ENCODE measurements at regions not wholly inside any gene's neighbourhood (a gene's known extent, or its start where the extent isn't known, plus 50 kb on each side); places are given as distances from the start of the nearest gene placed in this dataset.

DNA sequence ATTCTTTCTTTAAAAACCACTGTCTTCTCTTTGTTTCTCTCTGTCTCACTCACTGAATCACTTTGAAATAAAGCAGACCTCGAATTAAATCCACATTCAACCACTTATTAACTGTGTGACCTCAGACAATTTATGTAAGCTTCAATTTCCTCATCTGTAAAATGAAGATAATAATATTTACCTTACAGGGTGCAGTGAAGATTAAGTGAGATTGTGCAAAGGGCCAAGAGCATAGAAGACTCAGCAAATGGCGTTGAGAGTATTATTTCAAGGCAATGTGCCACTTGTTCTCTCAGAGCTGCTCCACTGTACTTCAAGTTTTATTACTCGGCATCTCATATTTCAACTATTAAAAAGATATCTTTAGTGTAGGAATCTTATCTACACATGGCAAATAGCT is 454.2 kb upstream of the HNRNPA3 start:
- no peak for ATAC-seq
- TF ChIP-seq, protein P1, sequence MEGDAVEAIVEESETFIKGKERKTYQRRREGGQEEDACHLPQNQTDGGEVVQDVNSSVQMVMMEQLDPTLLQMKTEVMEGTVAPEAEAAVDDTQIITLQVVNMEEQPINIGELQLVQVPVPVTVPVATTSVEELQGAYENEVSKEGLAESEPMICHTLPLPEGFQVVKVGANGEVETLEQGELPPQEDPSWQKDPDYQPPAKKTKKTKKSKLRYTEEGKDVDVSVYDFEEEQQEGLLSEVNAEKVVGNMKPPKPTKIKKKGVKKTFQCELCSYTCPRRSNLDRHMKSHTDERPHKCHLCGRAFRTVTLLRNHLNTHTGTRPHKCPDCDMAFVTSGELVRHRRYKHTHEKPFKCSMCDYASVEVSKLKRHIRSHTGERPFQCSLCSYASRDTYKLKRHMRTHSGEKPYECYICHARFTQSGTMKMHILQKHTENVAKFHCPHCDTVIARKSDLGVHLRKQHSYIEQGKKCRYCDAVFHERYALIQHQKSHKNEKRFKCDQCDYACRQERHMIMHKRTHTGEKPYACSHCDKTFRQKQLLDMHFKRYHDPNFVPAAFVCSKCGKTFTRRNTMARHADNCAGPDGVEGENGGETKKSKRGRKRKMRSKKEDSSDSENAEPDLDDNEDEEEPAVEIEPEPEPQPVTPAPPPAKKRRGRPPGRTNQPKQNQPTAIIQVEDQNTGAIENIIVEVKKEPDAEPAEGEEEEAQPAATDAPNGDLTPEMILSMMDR (IDR thresholded peaks at IDR 0.05), result no peak
- Histone ChIP-seq H3K27ac (no peak overlapping the region), H3K4me1 (no peaks in the 10 kb centered on the region), H3K4me3 (no peak overlapping the region), H3K27me3 (no peaks in the 10 kb centered on the region), H3K9me3 (no peaks in the 10 kb centered on the region), H3K36me3 (no peaks in the 10 kb centered on the region)
- intact Hi-C loops (cut with DNase I), result no loop called here
- DNase-seq, result no peak

DNA sequence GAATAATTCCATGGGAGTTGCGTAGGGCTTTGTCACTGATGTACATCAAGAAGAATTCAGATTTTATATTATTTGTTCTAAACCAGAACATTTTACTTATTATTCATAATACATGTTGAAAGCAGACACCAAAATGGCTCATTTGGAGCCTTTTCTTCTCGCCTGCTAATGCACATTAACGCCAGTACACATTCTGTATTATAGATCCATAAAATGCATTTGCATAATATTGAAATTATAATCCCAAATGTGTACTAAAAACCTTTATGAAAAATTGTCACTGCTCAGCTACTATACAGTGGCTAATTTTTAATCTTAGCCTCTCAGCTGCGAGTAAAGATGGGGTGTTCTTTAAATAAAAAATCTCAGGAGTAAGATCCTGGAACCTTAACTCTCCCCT is 452.2 kb upstream of the HNRNPA3 start:
- intact Hi-C loops (cut with DNase I), result no loop called here
- no peak overlapping the region for H3K27ac ChIP-seq
- no peak for DNase-seq
- H3K27me3 ChIP-seq, result no peaks in the 10 kb centered on the region
- no peaks in the 10 kb centered on the region for H3K4me1 ChIP-seq
- no peak overlapping the region for H3K4me3 ChIP-seq
- H3K9me3 ChIP-seq, result no peaks in the 10 kb centered on the region
- TF ChIP-seq, protein P1 (IDR thresholded peaks at IDR 0.05), result no peak
- ATAC-seq, result no peak
- H3K36me3 ChIP-seq, result peaks cover 0 to 2% of the 10 kb centered on the region in 2 donors

DNA sequence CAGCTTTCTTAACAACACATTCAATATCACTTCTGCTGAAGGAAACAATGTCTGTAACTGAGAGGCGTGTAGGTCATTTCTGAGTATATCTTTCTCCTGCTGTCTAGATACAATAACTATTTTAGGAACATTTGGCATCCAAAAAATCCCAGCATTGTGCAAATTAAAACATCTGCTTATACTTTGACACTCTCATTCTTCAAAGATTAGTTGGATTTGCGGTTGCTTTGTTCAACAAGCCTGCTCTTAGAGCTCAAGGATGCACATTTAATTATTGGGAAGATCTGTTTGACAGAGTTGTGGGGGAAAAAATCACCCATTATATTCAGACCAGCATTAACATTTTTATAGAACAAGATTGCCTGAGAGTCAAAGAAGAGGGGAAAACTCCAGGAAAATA is 449.5 kb upstream of the HNRNPA3 start:
- Histone ChIP-seq H3K27me3 (no peaks in the 10 kb centered on the region), H3K4me1 (no peaks in the 10 kb centered on the region), H3K27ac (no peak overlapping the region), H3K9me3 (no peaks in the 10 kb centered on the region), H3K36me3 (peaks cover 0 to 2% of the 10 kb centered on the region in 2 donors), H3K4me3 (no peak overlapping the region)
- intact Hi-C loops (cut with DNase I), result no loop called here
- DNase-seq (no peak), ATAC-seq (no peak)
- TF ChIP-seq, protein P1 (IDR thresholded peaks at IDR 0.05), result no peak

DNA sequence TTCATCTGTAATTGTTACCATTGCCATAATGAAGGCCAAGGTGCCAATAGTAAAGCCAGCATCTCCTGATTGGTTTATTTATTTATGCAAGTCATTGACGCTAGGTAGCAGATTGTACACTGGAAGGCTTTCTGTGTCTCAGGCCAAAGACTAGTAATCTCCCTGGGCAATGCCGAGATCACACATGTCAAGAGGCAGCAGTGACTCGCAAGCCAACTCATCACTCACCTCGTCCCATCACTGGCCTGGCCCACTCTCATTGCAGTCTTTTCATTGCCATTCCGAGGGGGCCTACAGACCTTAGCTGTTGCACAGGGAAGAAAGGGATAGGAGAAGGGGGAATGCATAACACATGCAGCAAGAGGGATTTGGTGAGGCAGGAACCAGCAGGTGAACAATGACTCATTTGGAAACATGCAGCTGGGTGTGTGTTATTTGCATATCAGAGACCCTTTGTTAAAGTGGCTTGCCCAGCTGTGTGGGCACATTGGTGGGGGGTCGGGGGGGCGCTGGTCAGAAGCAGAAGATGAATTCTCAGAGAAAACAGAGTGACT is 448.7 kb upstream of the HNRNPA3 start:
- H3K27ac ChIP-seq, result no peak overlapping the region
- TF ChIP-seq, protein P1 (IDR thresholded peaks at IDR 0.05), result no peak
- ATAC-seq, result no peak

DNA sequence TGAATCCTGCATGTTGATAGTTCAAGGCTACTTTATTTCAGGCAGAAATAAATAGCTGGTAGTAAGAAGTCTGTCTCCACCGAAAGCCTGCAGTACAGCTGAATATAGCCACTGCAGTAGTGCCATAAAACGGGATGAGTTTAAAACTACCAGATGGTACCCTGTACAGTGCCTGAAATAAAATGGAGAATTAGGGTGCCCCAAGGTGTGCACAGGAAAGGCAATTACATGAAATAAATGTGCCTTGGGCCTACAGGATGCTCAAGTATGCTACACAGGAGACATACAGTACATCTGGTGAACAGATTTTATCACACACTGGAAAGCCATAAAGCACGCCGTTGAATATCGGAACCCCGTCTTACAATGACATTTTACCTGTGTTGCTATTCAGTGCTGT is 447.7 kb upstream of the HNRNPA3 start:
- no peaks in the 10 kb centered on the region for H3K27me3 ChIP-seq
- no peak for DNase-seq
- peaks cover 0 to 2% of the 10 kb centered on the region in 2 donors for H3K36me3 ChIP-seq
- intact Hi-C loops (cut with DNase I), result no loop called here
- H3K9me3 ChIP-seq, result no peaks in the 10 kb centered on the region
- no peaks in the 10 kb centered on the region for H3K4me1 ChIP-seq
- TF ChIP-seq, protein P1 (IDR thresholded peaks at IDR 0.05), result no peak
- ATAC-seq, result no peak
- no peak overlapping the region for H3K27ac ChIP-seq
- H3K4me3 ChIP-seq, result no peak overlapping the region

More for the DNA sequence above, 448.7 kb upstream of the HNRNPA3 start:
- H3K4me3 ChIP-seq, result no peak overlapping the region
- H3K4me1 ChIP-seq, result no peaks in the 10 kb centered on the region
- intact Hi-C loops (cut with DNase I), result no loop called here
- H3K27me3 ChIP-seq, result no peaks in the 10 kb centered on the region
- H3K9me3 ChIP-seq, result no peaks in the 10 kb centered on the region
- H3K36me3 ChIP-seq, result peaks cover 0 to 2% of the 10 kb centered on the region in 2 donors
- no peak for DNase-seq

All from left lung (tissue), 4 donors.